OCI-LY3 (cell line): ENCODE measurements at regions not wholly inside any gene's neighbourhood (a gene's known extent, or its start where the extent isn't known, plus 50 kb on each side); places are given as distances from the start of the nearest gene placed in this dataset.
A peak's percentile ranks its signal among the peaks of the same experiment; 100 is the strongest.

Experiments
- H2AFZ ChIP-seq: fragments of 200-600, 300-600 bp; shearing (Covaris generic); 2 replicates; pipeline ENCODE4 v1.6.0; 2014; ENCODE audit warnings: antibody characterized with exemption, low read depth, low read length
- H3K27ac ChIP-seq: fragments of 200-600, 300-600 bp; sonication (generic); 2 replicates; pipeline ENCODE4 v1.5.1; 2014; ENCODE audit warnings: mild to moderate bottlenecking, low read length, moderate library complexity, mixed read lengths
- H3K27me3 ChIP-seq: fragments of 200-600, 300-600 bp; sonication (generic); 2 replicates; pipeline ENCODE4 v1.6.1; 2014; ENCODE audit warnings: low read depth, low read length, mixed read lengths
- H3K36me3 ChIP-seq: fragments of 200-600, 300-600 bp; sonication (generic); replicated peaks from 2 replicates; pipeline ENCODE3; 2014; ENCODE audit warnings: low read depth, low read length, mixed read lengths
- H3K4me1 ChIP-seq: fragments of 300-600, 200-600 bp; sonication (generic); 2 replicates; pipeline ENCODE4 v1.6.1; 2014; ENCODE audit warnings: low read length, mixed read lengths
- H3K4me2 ChIP-seq: fragments of 200-600, 300-600 bp; sonication (generic); 2 replicates; pipeline ENCODE4 v1.6.1; 2014; ENCODE audit warnings: low read length, mixed read lengths
- H3K4me3 ChIP-seq: fragments of 300-600, 200-600 bp; sonication (generic); 2 replicates; pipeline ENCODE4 v1.5.1; 2014; ENCODE audit warnings: antibody characterized with exemption, mild to moderate bottlenecking, low read length, moderate library complexity
- H3K79me2 ChIP-seq: fragments of 300-600, 200-600 bp; shearing (Covaris generic); 2 replicates; pipeline ENCODE4 v1.6.1; 2014; ENCODE audit warnings: mild to moderate bottlenecking, low read length, mixed read lengths
- H3K9ac ChIP-seq: fragments of 300-600, 200-600 bp; shearing (Covaris generic); 2 replicates; pipeline ENCODE4 v1.6.0; 2014; ENCODE audit warnings: mild to moderate bottlenecking, low read length, moderate library complexity
- H3K9me3 ChIP-seq: fragments of 200-600, 300-600 bp; shearing (Covaris generic); 2 replicates; pipeline ENCODE4 v1.6.1; 2014; ENCODE audit warnings: low read length, mixed read lengths; ENCODE audit not compliant: insufficient read depth
- H4K20me1 ChIP-seq: fragments of 200-600, 300-600 bp; sonication (generic); 2 replicates; pipeline ENCODE4 v1.6.1; 2016; ENCODE audit warnings: low read length, mixed read lengths; ENCODE audit not compliant: insufficient read depth
- EZH2phosphoT487 ChIP-seq: fragments of 200-600 bp; shearing (Covaris generic); IDR thresholded peaks from 2 replicates; pipeline ENCODE4 v1.6.1; 2018; ENCODE audit warnings: antibody characterized with exemption, mixed run types, low read depth
- TF ChIP-seq, protein P1 (sequence below): fragments of 200-600, 300-600 bp; sonication (generic); IDR thresholded peaks from 2 replicates; pipeline ENCODE4 v1.5.1; 2014; ENCODE audit warnings: antibody characterized with exemption, low read length, low read depth

GRCh38 chr12:19010726-19011125 is 118.8 kb upstream of the PLEKHA5 start:
- peaks cover 42% of the 10 kb centered on the region for H3K4me1 ChIP-seq
- no peaks in the 10 kb centered on the region for H3K9me3 ChIP-seq
- no peaks in the 10 kb centered on the region for H3K36me3 ChIP-seq
- peak overlapping the region; percentile 45 for H3K4me2 ChIP-seq
- no peaks in the 10 kb centered on the region for H3K27me3 ChIP-seq
- no peaks in the 10 kb centered on the region for H4K20me1 ChIP-seq
- peak overlapping the region; percentile 61 for H3K27ac ChIP-seq
- no peaks in the 10 kb centered on the region for H3K79me2 ChIP-seq
- peak overlapping the region; percentile 19 for H3K4me3 ChIP-seq
- H2AFZ ChIP-seq: peak overlapping the region; percentile 47; the same call in 1 of the 2 replicates
- TF ChIP-seq, protein P1, sequence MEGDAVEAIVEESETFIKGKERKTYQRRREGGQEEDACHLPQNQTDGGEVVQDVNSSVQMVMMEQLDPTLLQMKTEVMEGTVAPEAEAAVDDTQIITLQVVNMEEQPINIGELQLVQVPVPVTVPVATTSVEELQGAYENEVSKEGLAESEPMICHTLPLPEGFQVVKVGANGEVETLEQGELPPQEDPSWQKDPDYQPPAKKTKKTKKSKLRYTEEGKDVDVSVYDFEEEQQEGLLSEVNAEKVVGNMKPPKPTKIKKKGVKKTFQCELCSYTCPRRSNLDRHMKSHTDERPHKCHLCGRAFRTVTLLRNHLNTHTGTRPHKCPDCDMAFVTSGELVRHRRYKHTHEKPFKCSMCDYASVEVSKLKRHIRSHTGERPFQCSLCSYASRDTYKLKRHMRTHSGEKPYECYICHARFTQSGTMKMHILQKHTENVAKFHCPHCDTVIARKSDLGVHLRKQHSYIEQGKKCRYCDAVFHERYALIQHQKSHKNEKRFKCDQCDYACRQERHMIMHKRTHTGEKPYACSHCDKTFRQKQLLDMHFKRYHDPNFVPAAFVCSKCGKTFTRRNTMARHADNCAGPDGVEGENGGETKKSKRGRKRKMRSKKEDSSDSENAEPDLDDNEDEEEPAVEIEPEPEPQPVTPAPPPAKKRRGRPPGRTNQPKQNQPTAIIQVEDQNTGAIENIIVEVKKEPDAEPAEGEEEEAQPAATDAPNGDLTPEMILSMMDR: no peak
- TF ChIP-seq EZH2phosphoT487: no peak
- H3K9ac ChIP-seq: no peak overlapping the region

- Histone ChIP-seq H3K4me1 (peaks cover 35% of the 10 kb centered on the region), H3K4me2 (no peak overlapping the region), H2AFZ (no peak overlapping the region), H3K9ac (no peak overlapping the region), H3K27me3 (no peaks in the 10 kb centered on the region), H3K9me3 (no peaks in the 10 kb centered on the region), H3K4me3 (no peak overlapping the region), H3K27ac (no peak overlapping the region), H4K20me1 (no peaks in the 10 kb centered on the region), H3K79me2 (no peaks in the 10 kb centered on the region), H3K36me3 (no peaks in the 10 kb centered on the region)
- no peak for TF ChIP-seq EZH2phosphoT487
- TF ChIP-seq, protein P1: no peak
Measured at GRCh38 chr12:19012965-19013364, 116.6 kb upstream of the PLEKHA5 start.

- Histone ChIP-seq H3K4me3 (no peak overlapping the region), H4K20me1 (no peaks in the 10 kb centered on the region), H3K9ac (no peak overlapping the region), H3K9me3 (no peaks in the 10 kb centered on the region), H3K79me2 (no peaks in the 10 kb centered on the region), H3K36me3 (no peaks in the 10 kb centered on the region), H3K4me2 (no peak overlapping the region), H3K4me1 (peaks cover 24% of the 10 kb centered on the region), H2AFZ (no peak overlapping the region), H3K27me3 (no peaks in the 10 kb centered on the region), H3K27ac (no peak overlapping the region)
- no peak for TF ChIP-seq EZH2phosphoT487
- TF ChIP-seq, protein P1: no peak
Measured at GRCh38 chr12:19014240-19014639, 115.3 kb upstream of the PLEKHA5 start.

DNA sequence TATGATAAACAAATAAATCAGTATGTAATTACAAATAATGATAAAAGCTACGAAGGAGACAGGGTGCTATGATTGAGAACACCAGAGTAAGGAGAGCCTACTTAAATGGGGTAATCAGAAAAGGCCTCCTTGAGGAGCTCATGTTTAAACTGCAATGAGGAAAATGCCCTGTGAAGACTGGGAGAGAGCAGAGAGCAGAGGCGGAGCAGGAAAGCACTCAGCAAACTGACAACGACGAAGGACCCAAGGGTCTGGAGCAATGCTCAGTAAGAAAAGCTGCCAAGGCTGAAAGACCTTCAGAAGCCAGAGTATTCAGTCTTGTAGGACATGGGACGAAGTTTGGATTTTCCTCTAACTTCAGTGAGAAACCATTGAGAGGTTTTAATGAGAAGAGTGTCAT is 114.2 kb upstream of the PLEKHA5 start:
- H3K27me3 ChIP-seq: no peaks in the 10 kb centered on the region
- TF ChIP-seq, protein P1: no peak
- no peak for TF ChIP-seq EZH2phosphoT487
- H3K4me1 ChIP-seq: peaks cover 14% of the 10 kb centered on the region
- no peak overlapping the region for H3K4me2 ChIP-seq
- H3K4me3 ChIP-seq: no peak overlapping the region
- H3K9ac ChIP-seq: no peak overlapping the region
- no peaks in the 10 kb centered on the region for H3K79me2 ChIP-seq
- H3K9me3 ChIP-seq: no peaks in the 10 kb centered on the region
- no peaks in the 10 kb centered on the region for H3K36me3 ChIP-seq
- H4K20me1 ChIP-seq: no peaks in the 10 kb centered on the region
- H2AFZ ChIP-seq: no peak overlapping the region
- H3K27ac ChIP-seq: no peak overlapping the region
